NB4 (cell line): ENCODE measurements at regions not wholly inside any gene's neighbourhood (a gene's known extent, or its start where the extent isn't known, plus 50 kb on each side); places are given as distances from the start of the nearest gene placed in this dataset.

ENCODE experiments used
- DNase-seq: peaks from one replicate; pipeline ENCODE4 v3.0.0; 2010; ENCODE audit warnings: low read depth
- H3K4me3 ChIP-seq: one replicate; pipeline ENCODE4 v1.5.1; 2011; ENCODE audit warnings: mild to moderate bottlenecking, low read depth, low read length, moderate library complexity
- MYC ChIP-seq: IDR thresholded peaks from 2 replicates; pipeline ENCODE4 v1.6.1; 2011; ENCODE audit warnings: low read depth, low read length
- POLR2A ChIP-seq: IDR thresholded peaks from 2 replicates; pipeline ENCODE4 v1.6.1; 2011; ENCODE audit warnings: mild to moderate bottlenecking; ENCODE audit not compliant: insufficient read length; ENCODE audit errors: extremely low read depth
- TF ChIP-seq, protein P1 (sequence below): IDR thresholded peaks from one replicate; pipeline ENCODE4 v1.5.1; 2012; ENCODE audit warnings: low read depth, low read length
- TF ChIP-seq, protein P2 (sequence below): IDR thresholded peaks from 2 replicates; pipeline ENCODE4 v1.6.1; 2011; ENCODE audit warnings: low read depth, low read length

- DNase-seq, result no peak
- TF ChIP-seq, protein P1, sequence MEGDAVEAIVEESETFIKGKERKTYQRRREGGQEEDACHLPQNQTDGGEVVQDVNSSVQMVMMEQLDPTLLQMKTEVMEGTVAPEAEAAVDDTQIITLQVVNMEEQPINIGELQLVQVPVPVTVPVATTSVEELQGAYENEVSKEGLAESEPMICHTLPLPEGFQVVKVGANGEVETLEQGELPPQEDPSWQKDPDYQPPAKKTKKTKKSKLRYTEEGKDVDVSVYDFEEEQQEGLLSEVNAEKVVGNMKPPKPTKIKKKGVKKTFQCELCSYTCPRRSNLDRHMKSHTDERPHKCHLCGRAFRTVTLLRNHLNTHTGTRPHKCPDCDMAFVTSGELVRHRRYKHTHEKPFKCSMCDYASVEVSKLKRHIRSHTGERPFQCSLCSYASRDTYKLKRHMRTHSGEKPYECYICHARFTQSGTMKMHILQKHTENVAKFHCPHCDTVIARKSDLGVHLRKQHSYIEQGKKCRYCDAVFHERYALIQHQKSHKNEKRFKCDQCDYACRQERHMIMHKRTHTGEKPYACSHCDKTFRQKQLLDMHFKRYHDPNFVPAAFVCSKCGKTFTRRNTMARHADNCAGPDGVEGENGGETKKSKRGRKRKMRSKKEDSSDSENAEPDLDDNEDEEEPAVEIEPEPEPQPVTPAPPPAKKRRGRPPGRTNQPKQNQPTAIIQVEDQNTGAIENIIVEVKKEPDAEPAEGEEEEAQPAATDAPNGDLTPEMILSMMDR, result no peak
- TF ChIP-seq POLR2A (no peak), MYC (no peak)
- TF ChIP-seq, protein P2, sequence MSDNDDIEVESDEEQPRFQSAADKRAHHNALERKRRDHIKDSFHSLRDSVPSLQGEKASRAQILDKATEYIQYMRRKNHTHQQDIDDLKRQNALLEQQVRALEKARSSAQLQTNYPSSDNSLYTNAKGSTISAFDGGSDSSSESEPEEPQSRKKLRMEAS, result no peak
Observed at GRCh38 chr1:56432166-56432971, 147.0 kb downstream of the PLPP3 start.

DNA sequence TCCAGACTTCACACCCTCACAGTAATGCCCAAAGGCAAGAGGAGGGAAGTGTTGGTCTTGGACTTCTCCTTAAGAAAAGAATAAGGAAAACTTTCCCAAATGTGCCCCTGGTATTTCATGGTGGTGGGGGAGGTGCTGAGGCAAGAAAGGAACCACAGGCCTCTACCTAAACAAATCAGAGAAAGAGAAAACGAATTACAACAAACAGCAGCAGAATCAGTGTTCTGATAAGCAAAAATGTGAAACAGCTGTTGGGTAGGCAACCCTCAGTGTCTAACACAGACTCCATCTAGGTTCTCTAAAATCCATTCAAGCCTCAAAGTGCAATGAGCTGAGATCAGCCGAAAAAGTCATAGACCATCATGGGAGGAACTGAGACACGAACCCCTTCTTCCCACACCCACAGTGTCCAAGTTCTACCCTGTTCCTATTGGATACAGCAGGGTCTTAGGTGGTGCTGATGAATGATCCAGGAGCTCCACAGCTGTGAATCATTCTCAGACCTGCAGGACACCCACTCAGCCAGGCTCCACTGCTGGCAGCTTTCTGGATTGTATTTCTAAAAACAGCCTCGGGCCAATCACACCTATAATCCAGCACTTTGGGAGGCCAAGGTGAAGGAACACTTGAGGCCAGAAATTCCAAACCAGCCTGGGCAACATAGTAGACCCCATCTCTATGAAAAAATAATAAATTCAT is 149.1 kb downstream of the PLPP3 start:
- DNase-seq, result no peak
- no peak overlapping the region for H3K4me3 ChIP-seq
- TF ChIP-seq POLR2A (no peak), MYC (no peak)
- TF ChIP-seq, protein P1, result no peak
- TF ChIP-seq, protein P2, result no peak

More at GRCh38 chr1:56432166-56432971, 147.0 kb downstream of the PLPP3 start:
- H3K4me3 ChIP-seq, result no peak overlapping the region

DNA sequence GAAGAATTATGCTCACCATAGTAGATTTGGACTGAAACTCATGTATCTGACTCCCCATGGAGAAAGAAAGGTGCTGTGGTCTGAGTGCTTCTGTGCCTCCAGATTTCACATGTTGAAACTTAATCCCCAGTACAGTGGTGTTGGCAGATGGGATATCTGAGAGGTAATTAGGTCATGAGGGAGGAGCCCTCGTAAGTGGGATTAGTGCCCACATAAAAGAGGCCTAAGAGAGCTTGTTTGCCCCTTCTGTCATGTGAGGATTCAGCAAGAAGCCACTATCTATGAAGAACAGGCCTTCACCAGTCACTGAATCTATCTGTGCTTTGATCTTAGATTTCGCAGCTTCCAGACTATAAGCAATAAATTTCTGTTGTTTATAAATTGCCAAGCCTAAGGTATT is 150.1 kb downstream of the PLPP3 start:
- H3K4me3 ChIP-seq, result no peak overlapping the region
- TF ChIP-seq MYC (no peak), POLR2A (no peak)
- TF ChIP-seq, protein P1, result no peak
- TF ChIP-seq, protein P2, result no peak
- no peak for DNase-seq

DNA sequence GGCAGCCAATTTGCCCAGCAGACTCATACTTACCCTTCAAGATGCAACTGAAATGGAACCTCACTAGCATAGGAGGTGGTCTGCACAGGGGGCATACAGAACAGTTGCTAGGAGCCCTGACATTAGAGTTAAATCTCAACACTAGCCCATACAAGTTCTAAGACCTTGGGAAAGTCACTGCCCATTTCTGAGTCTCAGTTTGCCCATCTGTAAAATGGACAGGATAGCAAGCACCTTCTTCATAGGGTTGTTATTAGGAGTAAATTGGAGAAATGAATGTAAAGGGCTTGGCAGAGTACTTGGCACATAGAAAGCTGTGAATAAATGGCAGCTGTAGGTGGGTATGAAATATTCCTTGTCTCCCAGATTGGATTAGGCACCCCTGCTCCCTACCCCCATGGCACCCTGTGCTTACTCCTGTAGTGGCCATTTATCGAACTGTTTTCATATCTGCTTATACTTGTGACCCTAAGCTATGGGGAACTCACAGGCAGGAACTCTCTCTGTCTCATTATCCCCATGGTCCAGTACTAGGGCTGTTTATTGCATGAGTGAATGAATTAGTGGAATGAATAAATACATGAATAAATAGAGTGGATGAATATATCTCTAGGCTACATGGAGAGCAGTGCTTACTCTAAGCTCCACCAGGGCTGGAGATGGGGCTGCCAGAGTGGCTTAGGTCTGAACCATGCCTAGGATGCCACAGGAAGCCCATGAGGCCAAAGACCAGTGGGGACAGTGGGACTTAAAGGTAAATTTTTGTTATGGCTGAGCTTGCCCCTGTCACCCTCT is 152.6 kb downstream of the PLPP3 start:
- TF ChIP-seq, protein P2, result no peak
- TF ChIP-seq, protein P1, result no peak
- TF ChIP-seq POLR2A (no peak), MYC (no peak)
- no peak for DNase-seq
- no peak overlapping the region for H3K4me3 ChIP-seq

DNA sequence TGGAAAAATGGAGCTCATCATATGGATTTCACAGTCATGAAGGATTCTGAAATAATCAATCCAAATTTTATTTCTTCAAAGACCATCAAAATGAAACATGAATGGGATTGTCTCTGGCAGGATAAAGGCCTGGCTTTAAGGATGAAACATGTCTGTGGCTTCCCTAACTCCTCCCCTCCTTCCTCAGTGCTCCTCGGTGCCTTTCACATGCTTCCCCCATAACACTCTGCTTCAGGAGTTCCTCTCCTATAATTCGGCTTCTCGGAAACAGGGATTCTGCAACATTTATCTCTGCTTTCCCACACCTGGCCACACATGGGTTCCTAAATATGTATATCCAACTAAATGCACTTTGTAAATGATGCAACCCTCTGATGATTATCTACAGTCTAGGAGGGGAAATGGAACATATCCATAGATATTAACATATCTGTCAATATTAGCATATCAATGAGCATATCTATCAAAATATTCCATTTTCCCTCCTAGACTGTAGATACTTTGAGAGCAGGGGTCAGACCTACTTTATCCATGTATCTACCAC is 153.8 kb downstream of the PLPP3 start:
- no peak overlapping the region for H3K4me3 ChIP-seq
- no peak for DNase-seq
- no peak for TF ChIP-seq POLR2A
- TF ChIP-seq MYC, result no peak
- TF ChIP-seq, protein P1, result no peak
